OCI-LY7 (cell line): ENCODE measurements at regions not wholly inside any gene's neighbourhood (a gene's known extent, or its start where the extent isn't known, plus 50 kb on each side); places are given as distances from the start of the nearest gene placed in this dataset.

Experiments used
- BruUV-seq: library from RNA; stranded (reverse); fragments of 400-500 nt; replicated peaks from 2 replicates; lab custom pipeline; 2021; lab: Mats Ljungman, UMichigan
- CTCF ChIA-PET: fragments of 300-600 bp; sonication (Branson Sonifier 250); formaldehyde crosslinking; loops from one replicate; lab custom pipeline; 2022; ENCODE audit warnings: antibody characterized with exemption; ENCODE audit not compliant: unreplicated experiment; lab: Charles Lee
- POLR2A ChIA-PET: fragments of 300-600 bp; sonication (Branson Sonifier 250); formaldehyde crosslinking; loops from one replicate; lab custom pipeline; 2022; ENCODE audit warnings: antibody characterized with exemption; lab: Charles Lee
- DNase-seq: peaks from one replicate; pipeline ENCODE4 v3.0.0-alpha.2; 2015; ENCODE audit warnings: low spot score
- H2AFZ ChIP-seq: fragments of 200-600 bp; sonication (generic), shearing (Covaris generic); 2 replicates; pipeline ENCODE4 v1.6.1; 2014; ENCODE audit warnings: mild to moderate bottlenecking, antibody characterized with exemption, low read length, moderate library complexity
- H3K27ac ChIP-seq: fragments of 200-600 bp; sonication (generic); 2 replicates; pipeline ENCODE4 v1.5.1; 2014; ENCODE audit warnings: mixed run types, low read depth, mild to moderate bottlenecking, moderate library complexity, low read length, inconsistent platforms; ENCODE audit not compliant: poor library complexity, severe bottlenecking
- H3K36me3 ChIP-seq: fragments of 200-600 bp; sonication (generic); 2 replicates; pipeline ENCODE4 v1.6.1; 2014; ENCODE audit warnings: mild to moderate bottlenecking, antibody characterized with exemption, low read length, moderate library complexity, mixed read lengths; ENCODE audit not compliant: insufficient read depth
- H3K4me1 ChIP-seq: fragments of 200-600 bp; sonication (generic); 2 replicates; pipeline ENCODE4 v1.5.1; 2014; ENCODE audit warnings: mild to moderate bottlenecking, low read length; ENCODE audit not compliant: insufficient read depth, poor library complexity, severe bottlenecking
- H3K4me2 ChIP-seq: fragments of 200-600 bp; sonication (generic); 2 replicates; pipeline ENCODE4 v1.6.1; 2014; ENCODE audit warnings: mild to moderate bottlenecking, low read length
- H3K4me3 ChIP-seq: fragments of 200-600 bp; sonication (generic); 2 replicates; pipeline ENCODE4 v1.5.1; 2014; ENCODE audit warnings: mild to moderate bottlenecking, low read depth, low read length; ENCODE audit not compliant: poor library complexity, severe bottlenecking
- H3K79me2 ChIP-seq: fragments of 200-600 bp; sonication (generic); 2 replicates; pipeline ENCODE4 v1.6.1; 2016; ENCODE audit warnings: low read depth, mild to moderate bottlenecking, low read length, moderate library complexity, mixed read lengths; ENCODE audit not compliant: insufficient read depth
- H3K9me2 ChIP-seq: fragments of 200-600 bp; sonication (generic); 2 replicates; pipeline ENCODE4 v1.6.1; 2016; ENCODE audit warnings: mild to moderate bottlenecking, low read length, mixed read lengths; ENCODE audit not compliant: insufficient read depth
- H3K9me3 ChIP-seq: fragments of 200-600 bp; sonication (generic); 2 replicates; pipeline ENCODE4 v1.6.1; 2014; ENCODE audit warnings: mild to moderate bottlenecking, mixed run types, low read length, mixed read lengths
- H4K20me1 ChIP-seq: fragments of 200-600 bp; sonication (generic); 2 replicates; pipeline ENCODE4 v1.6.1; 2014; ENCODE audit warnings: mild to moderate bottlenecking, antibody characterized with exemption, low read length, moderate library complexity, mixed read lengths; ENCODE audit not compliant: insufficient read depth
- CTCF ChIP-seq: fragments of 200-600 bp; sonication (generic); conservative IDR thresholded peaks from 2 replicates; pipeline ENCODE4 v1.5.1; 2014; ENCODE audit warnings: mild to moderate bottlenecking, antibody characterized with exemption, low read length, moderate library complexity, mixed read lengths
- EZH2phosphoT487 ChIP-seq: fragments of 200-600 bp; sonication (generic); IDR thresholded peaks from 2 replicates; pipeline ENCODE4 v1.6.1; 2018; ENCODE audit warnings: low read depth, borderline replicate concordance, mild to moderate bottlenecking, mixed run types, antibody characterized with exemption, low read length, moderate library complexity, mixed read lengths
- intact Hi-C: fragments of 100-400 bp; cut with micrococcal nuclease; formaldehyde crosslinking; loops from one replicate; pipeline ENCODE4 v1.10.0; 2022; ENCODE audit not compliant: unreplicated experiment

- no peaks in the 10 kb centered on the region for H3K36me3 ChIP-seq
- no peak overlapping the region for H2AFZ ChIP-seq
- H3K9me3 ChIP-seq = no peaks in the 10 kb centered on the region
- H3K27ac ChIP-seq = no peak overlapping the region
- H3K4me1 ChIP-seq = no peaks in the 10 kb centered on the region
- H3K4me3 ChIP-seq = no peak overlapping the region
- intact Hi-C loops = no loop called here
- H3K4me2 ChIP-seq = no peak overlapping the region
- ChIA-PET CTCF (no interaction called here), POLR2A (interaction anchor here (0.5 to 1.1 kb wide), 2 partner anchors 74 to 639 kb away, joined by 3 read pairs; no protein-coding TSS in a partner anchor)
- no peak for TF ChIP-seq EZH2phosphoT487
- TF ChIP-seq CTCF = no peak
- no peaks in the 10 kb centered on the region for H3K9me2 ChIP-seq
- no peak for DNase-seq
- no peaks in the 10 kb centered on the region for H3K79me2 ChIP-seq
- H4K20me1 ChIP-seq = no peaks in the 10 kb centered on the region
- BruUV-seq = no TSS peak
Measured at GRCh38 chr4:45409536-45409935, 683.2 kb upstream of the GNPDA2 start.

GRCh38 chr4:45408996-45409395 is 682.6 kb upstream of the GNPDA2 start:
- BruUV-seq = no TSS peak

More at GRCh38 chr4:45408996-45409395, 682.6 kb upstream of the GNPDA2 start:
- Histone ChIP-seq H3K4me1 (no peaks in the 10 kb centered on the region), H3K9me2 (no peaks in the 10 kb centered on the region), H3K79me2 (no peaks in the 10 kb centered on the region), H3K36me3 (no peaks in the 10 kb centered on the region), H3K4me2 (no peak overlapping the region), H3K27ac (no peak overlapping the region), H3K4me3 (no peak overlapping the region), H3K9me3 (no peaks in the 10 kb centered on the region), H2AFZ (no peak overlapping the region), H4K20me1 (no peaks in the 10 kb centered on the region)
- intact Hi-C loops = no loop called here
- ChIA-PET CTCF (no interaction called here), POLR2A (interaction anchor here (0.5 to 1.1 kb wide), 2 partner anchors 74 to 640 kb away, joined by 3 read pairs; no protein-coding TSS in a partner anchor)
- TF ChIP-seq EZH2phosphoT487 (no peak), CTCF (no peak)
- no peak for DNase-seq
